ENCODE measurements at regions not wholly inside any gene's neighbourhood (a gene's known extent, or its start where the extent isn't known, plus 50 kb on each side); places are given as distances from the start of the nearest gene placed in this dataset.

- TF ChIP-seq RCOR1 (IDR thresholded peaks at IDR 0.05; ENCODE audit: borderline replicate concordance in 1 of 2, low read depth in 2 of 2, low read length in 2 of 2) = no peak
- TF ChIP-seq ZBTB33 (CRISPR knock-in tag; IDR thresholded peaks at IDR 0.05) = no peak
These were observed 220.7 kb upstream of the CADM2 start (continued) for GRCh38 chr3:84738086-84738485.

GRCh38 chr3:84742915-84743425 lies 215.8 kb upstream of the CADM2 start:
- H4K20me1 ChIP-seq (replicated peaks; ENCODE audit: control insufficient read depth, insufficient read depth, low read length) = no peaks in the 10 kb centered on the region
- POLR2A ChIA-PET = no interaction called here
- no peak overlapping the region for H3K4me3 ChIP-seq
- no TSS peak for BruUV-seq (replicated peaks)
- WGBS (ENCODE audit: insufficient coverage, low coverage, missing lambda C conversion rate) = 0% methylated on average over 2 of the region's 2 CpGs
- H2AFZ ChIP-seq (ENCODE audit: low read depth, low read length) = no peak overlapping the region
- no peaks in the 10 kb centered on the region for H3K9me3 ChIP-seq (replicated peaks; ENCODE audit: control insufficient read depth, insufficient read depth, low read depth, low read length)
- no peaks in the 10 kb centered on the region for H3K27me3 ChIP-seq (ENCODE audit: control insufficient read depth in 2 of 2, insufficient read depth in 2 of 2, low read length in 2 of 2)
- intact Hi-C loops (cut with micrococcal nuclease) = no loop called here
- in situ Hi-C loops (cut with MboI) = no loop called here
- CTCF ChIA-PET (ENCODE audit: low intra/inter-chr PET ratio) = no interaction called here
- H3K36me3 ChIP-seq (ENCODE audit: control insufficient read depth, insufficient read depth, low read length) = no peaks in the 10 kb centered on the region
- no peaks in the 10 kb centered on the region for H3K9me1 ChIP-seq (ENCODE audit: control insufficient read depth, insufficient read depth, low read length)
- DNase-seq (ENCODE audit: extremely low read depth in 1 of 4, low spot score in 3 of 4) (no peak), FAIRE-seq (no peak), ATAC-seq (no peak)
- no peaks in the 10 kb centered on the region for H3K79me2 ChIP-seq (ENCODE audit: control insufficient read depth, insufficient read depth, low read length)
- H3K27ac ChIP-seq (ENCODE audit: extremely low read depth, low read depth, low read length) = no peak overlapping the region
- no peaks in the 10 kb centered on the region for H3K4me1 ChIP-seq (replicated peaks in 1 of 2; ENCODE audit: control insufficient read depth in 2 of 2, insufficient read depth in 2 of 2, low read length in 2 of 2)
- H3K4me2 ChIP-seq (ENCODE audit: insufficient read depth, low read length) = no peak overlapping the region
- H3K9ac ChIP-seq (ENCODE audit: insufficient read depth in 1 of 2, low read depth in 2 of 2, low read length in 2 of 2) = no peak overlapping the region
- TF ChIP-seq CREBBP (IDR thresholded peaks at IDR 0.05; ENCODE audit: low read depth, low read length) (no peak), PYGO2 (tag; IDR thresholded peaks at IDR 0.05) (no peak), RBM17 (IDR thresholded peaks at IDR 0.05; ENCODE audit: borderline replicate concordance, low read depth, low read length) (no peak), HEY1 (CRISPR knock-in tag; IDR thresholded peaks at IDR 0.05; ENCODE audit: borderline replicate concordance) (no peak), HBP1 (CRISPR knock-in tag; IDR thresholded peaks at IDR 0.05) (no peak), STAT5B (CRISPR knock-in tag; IDR thresholded peaks at IDR 0.05) (no peak), POLR3A (IDR thresholded peaks at IDR 0.05; ENCODE audit: borderline replicate concordance, extremely low read depth, insufficient read depth, insufficient read length) (no peak), ZNF561 (CRISPR knock-in tag; conservative IDR thresholded peaks at IDR 0.05) (no peak), E2F5 (CRISPR knock-in tag; IDR thresholded peaks at IDR 0.05) (no peak)
- TF ChIP-seq, protein P1, sequence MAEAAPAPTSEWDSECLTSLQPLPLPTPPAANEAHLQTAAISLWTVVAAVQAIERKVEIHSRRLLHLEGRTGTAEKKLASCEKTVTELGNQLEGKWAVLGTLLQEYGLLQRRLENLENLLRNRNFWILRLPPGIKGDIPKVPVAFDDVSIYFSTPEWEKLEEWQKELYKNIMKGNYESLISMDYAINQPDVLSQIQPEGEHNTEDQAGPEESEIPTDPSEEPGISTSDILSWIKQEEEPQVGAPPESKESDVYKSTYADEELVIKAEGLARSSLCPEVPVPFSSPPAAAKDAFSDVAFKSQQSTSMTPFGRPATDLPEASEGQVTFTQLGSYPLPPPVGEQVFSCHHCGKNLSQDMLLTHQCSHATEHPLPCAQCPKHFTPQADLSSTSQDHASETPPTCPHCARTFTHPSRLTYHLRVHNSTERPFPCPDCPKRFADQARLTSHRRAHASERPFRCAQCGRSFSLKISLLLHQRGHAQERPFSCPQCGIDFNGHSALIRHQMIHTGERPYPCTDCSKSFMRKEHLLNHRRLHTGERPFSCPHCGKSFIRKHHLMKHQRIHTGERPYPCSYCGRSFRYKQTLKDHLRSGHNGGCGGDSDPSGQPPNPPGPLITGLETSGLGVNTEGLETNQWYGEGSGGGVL (CRISPR knock-in tag; IDR thresholded peaks at IDR 0.05) = no peak
- TF ChIP-seq, protein P2, sequence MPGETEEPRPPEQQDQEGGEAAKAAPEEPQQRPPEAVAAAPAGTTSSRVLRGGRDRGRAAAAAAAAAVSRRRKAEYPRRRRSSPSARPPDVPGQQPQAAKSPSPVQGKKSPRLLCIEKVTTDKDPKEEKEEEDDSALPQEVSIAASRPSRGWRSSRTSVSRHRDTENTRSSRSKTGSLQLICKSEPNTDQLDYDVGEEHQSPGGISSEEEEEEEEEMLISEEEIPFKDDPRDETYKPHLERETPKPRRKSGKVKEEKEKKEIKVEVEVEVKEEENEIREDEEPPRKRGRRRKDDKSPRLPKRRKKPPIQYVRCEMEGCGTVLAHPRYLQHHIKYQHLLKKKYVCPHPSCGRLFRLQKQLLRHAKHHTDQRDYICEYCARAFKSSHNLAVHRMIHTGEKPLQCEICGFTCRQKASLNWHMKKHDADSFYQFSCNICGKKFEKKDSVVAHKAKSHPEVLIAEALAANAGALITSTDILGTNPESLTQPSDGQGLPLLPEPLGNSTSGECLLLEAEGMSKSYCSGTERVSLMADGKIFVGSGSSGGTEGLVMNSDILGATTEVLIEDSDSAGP (CRISPR knock-in tag; IDR thresholded peaks at IDR 0.05) = no peak
